HepG2 (cell line): ENCODE measurements at regions not wholly inside any gene's neighbourhood (a gene's known extent, or its start where the extent isn't known, plus 50 kb on each side); places are given as distances from the start of the nearest gene placed in this dataset.

Experiments
- NFE2L1 ChIP-seq: sonication (generic); formaldehyde crosslinking; IDR thresholded peaks from 2 replicates; pipeline ENCODE4 v1.4.0; 2020; ENCODE audit warnings: missing genetic modification reagents, mild to moderate bottlenecking, borderline replicate concordance
- PTBP1 ChIP-seq: fragments of 200-400 bp; formaldehyde crosslinking; IDR thresholded peaks from 2 replicates; pipeline ENCODE4 v1.6.1; 2018; ENCODE audit warnings: low read length, low read depth; ENCODE audit not compliant: poor library complexity, severe bottlenecking
- TBL1XR1 ChIP-seq: fragments of 150-350 bp; IDR thresholded peaks from 2 replicates; pipeline ENCODE4 v1.6.1; 2014; ENCODE audit warnings: borderline replicate concordance, low read length; ENCODE audit not compliant: partially characterized antibody
- ZNF232 ChIP-seq: sonication (generic); formaldehyde crosslinking; IDR thresholded peaks from 2 replicates; pipeline ENCODE4 v1.4.0; 2020; ENCODE audit warnings: missing genetic modification reagents, borderline replicate concordance
- ZNF256 ChIP-seq: sonication (generic); formaldehyde crosslinking; conservative IDR thresholded peaks from 2 replicates; pipeline ENCODE4 v1.4.0; 2020; ENCODE audit warnings: missing genetic modification reagents
- ZNF816 ChIP-seq: sonication (generic); formaldehyde crosslinking; IDR thresholded peaks from 2 replicates; pipeline ENCODE4 v1.8.0; 2022; ENCODE audit warnings: missing genetic modification reagents, mild to moderate bottlenecking, borderline replicate concordance
- TF ChIP-seq, protein P1 (sequence below): IDR thresholded peaks from 2 replicates; pipeline ENCODE4 v1.6.1; 2016; ENCODE audit warnings: missing compliant biosample characterization, missing genetic modification reagents, borderline replicate concordance
- TF ChIP-seq, protein P2 (sequence below): sonication (generic); formaldehyde crosslinking; IDR thresholded peaks from 2 replicates; pipeline ENCODE4 v1.5.0; 2020; ENCODE audit warnings: mild to moderate bottlenecking, missing genetic modification reagents
- TF ChIP-seq, protein P3 (sequence below): sonication (generic); formaldehyde crosslinking; IDR thresholded peaks from 2 replicates; pipeline ENCODE4 v1.4.0; 2020; ENCODE audit warnings: mild to moderate bottlenecking, missing genetic modification reagents
- TF ChIP-seq, protein P4 (sequence below): IDR thresholded peaks from 2 replicates; pipeline ENCODE4 v1.6.1; 2016; ENCODE audit warnings: missing compliant biosample characterization, missing genetic modification reagents, borderline replicate concordance
- TF ChIP-seq, protein P5 (sequence below): sonication (generic); formaldehyde crosslinking; IDR thresholded peaks from 2 replicates; pipeline ENCODE4 v1.4.0; 2020; ENCODE audit warnings: mild to moderate bottlenecking, missing genetic modification reagents, borderline replicate concordance
- TF ChIP-seq, protein P6 (sequence below): sonication (generic); formaldehyde crosslinking; conservative IDR thresholded peaks from 2 replicates; pipeline ENCODE4 v1.4.0; 2020; ENCODE audit warnings: missing genetic modification reagents

DNA sequence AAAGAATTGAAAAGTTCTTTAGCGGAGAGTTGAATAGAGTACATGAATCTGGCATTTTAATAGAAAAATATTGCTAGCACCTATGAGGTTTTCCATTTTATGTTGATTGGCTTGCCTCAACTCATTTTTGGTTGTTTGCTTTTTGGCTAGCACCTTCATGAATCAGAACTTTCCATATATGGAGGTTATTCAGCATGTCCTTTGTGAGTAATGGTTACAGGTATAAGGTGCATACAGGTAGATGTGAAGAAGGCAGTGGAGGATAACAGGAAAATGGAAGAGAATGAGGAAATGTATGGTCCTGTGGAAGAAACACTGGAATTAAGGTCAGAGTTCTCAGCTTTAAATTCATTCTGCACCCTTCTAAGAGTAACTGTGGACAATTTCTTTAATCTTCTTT lies 98.1 kb upstream of the GBE1 start (continued):
- TF ChIP-seq, protein P1, sequence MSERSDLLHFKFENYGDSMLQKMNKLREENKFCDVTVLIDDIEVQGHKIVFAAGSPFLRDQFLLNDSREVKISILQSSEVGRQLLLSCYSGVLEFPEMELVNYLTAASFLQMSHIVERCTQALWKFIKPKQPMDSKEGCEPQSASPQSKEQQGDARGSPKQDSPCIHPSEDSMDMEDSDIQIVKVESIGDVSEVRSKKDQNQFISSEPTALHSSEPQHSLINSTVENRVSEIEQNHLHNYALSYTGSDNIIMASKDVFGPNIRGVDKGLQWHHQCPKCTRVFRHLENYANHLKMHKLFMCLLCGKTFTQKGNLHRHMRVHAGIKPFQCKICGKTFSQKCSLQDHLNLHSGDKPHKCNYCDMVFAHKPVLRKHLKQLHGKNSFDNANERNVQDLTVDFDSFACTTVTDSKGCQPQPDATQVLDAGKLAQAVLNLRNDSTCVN (CRISPR knock-in tag) = no peak
- TF ChIP-seq PTBP1 = no peak
- TF ChIP-seq ZNF256 = no peak
- TF ChIP-seq, protein P2, sequence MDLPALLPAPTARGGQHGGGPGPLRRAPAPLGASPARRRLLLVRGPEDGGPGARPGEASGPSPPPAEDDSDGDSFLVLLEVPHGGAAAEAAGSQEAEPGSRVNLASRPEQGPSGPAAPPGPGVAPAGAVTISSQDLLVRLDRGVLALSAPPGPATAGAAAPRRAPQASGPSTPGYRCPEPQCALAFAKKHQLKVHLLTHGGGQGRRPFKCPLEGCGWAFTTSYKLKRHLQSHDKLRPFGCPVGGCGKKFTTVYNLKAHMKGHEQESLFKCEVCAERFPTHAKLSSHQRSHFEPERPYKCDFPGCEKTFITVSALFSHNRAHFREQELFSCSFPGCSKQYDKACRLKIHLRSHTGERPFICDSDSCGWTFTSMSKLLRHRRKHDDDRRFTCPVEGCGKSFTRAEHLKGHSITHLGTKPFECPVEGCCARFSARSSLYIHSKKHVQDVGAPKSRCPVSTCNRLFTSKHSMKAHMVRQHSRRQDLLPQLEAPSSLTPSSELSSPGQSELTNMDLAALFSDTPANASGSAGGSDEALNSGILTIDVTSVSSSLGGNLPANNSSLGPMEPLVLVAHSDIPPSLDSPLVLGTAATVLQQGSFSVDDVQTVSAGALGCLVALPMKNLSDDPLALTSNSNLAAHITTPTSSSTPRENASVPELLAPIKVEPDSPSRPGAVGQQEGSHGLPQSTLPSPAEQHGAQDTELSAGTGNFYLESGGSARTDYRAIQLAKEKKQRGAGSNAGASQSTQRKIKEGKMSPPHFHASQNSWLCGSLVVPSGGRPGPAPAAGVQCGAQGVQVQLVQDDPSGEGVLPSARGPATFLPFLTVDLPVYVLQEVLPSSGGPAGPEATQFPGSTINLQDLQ = no peak
- no peak for TF ChIP-seq NFE2L1
- TF ChIP-seq, protein P3, sequence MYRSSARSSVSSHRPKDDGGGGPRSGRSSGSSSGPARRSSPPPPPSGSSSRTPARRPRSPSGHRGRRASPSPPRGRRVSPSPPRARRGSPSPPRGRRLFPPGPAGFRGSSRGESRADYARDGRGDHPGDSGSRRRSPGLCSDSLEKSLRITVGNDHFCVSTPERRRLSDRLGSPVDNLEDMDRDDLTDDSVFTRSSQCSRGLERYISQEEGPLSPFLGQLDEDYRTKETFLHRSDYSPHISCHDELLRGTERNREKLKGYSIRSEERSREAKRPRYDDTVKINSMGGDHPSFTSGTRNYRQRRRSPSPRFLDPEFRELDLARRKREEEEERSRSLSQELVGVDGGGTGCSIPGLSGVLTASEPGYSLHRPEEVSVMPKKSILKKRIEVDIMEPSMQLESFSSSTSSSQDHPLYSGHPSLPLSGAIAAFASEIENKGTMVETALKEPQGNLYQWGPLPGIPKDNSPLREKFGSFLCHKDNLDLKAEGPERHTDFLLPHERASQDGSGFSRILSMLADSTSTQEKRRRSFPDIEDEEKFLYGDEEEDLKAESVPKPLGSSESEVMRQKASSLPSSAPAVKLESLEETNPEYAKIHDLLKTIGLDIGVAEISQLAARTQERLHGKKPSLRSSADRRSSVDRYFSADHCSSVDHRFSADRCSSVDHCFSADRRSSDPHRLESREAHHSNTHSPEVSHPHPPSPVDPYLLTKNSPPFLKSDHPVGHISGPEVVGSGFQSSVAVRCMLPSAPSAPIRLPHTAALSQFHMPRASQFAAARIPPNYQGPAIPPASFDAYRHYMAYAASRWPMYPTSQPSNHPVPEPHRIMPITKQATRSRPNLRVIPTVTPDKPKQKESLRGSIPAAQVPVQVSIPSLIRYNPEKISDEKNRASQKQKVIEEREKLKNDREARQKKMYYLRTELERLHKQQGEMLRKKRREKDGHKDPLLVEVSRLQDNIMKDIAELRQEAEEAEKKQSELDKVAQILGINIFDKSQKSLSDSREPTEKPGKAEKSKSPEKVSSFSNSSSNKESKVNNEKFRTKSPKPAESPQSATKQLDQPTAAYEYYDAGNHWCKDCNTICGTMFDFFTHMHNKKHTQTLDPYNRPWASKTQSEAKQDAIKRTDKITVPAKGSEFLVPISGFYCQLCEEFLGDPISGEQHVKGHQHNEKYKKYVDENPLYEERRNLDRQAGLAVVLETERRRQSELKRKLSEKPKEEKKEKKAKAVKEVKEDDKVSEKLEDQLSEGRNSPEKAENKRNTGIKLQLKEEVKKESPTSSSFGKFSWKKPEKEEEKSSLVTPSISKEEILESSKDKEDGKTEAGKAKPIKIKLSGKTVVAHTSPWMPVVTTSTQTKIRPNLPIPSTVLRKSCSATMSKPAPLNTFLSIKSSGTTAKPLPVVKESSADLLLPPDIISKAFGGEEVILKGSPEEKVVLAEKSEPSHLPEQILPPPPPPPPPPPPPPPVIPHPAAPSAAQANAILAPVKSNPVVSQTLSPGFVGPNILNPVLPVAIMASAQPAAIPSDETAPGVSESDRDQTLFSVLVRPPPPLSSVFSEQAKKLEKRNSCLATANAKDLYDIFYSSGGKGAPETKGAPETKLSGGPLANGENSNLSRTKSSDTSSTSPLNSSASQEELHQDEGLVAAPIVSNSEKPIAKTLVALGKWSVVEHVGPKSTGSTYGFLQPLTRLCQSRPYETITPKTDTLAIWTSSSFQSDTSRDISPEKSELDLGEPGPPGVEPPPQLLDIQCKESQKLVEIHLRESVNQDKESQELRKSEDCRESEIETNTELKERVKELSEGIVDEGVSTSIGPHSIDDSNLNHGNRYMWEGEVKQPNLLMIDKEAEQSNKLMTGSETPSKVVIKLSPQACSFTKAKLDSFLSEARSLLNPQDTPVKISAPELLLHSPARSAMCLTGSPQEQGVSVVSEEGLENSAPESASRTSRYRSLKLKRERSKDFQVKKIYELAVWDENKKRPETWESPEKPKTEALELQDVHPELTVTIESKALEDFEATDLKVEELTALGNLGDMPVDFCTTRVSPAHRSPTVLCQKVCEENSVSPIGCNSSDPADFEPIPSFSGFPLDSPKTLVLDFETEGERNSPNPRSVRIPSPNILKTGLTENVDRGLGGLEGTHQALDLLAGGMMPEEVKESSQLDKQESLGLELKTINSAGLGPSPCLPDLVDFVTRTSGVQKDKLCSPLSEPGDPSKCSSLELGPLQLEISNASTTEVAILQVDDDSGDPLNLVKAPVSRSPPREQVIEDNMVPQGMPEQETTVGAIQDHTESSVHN (CRISPR knock-in tag) = no peak
- TF ChIP-seq, protein P4, sequence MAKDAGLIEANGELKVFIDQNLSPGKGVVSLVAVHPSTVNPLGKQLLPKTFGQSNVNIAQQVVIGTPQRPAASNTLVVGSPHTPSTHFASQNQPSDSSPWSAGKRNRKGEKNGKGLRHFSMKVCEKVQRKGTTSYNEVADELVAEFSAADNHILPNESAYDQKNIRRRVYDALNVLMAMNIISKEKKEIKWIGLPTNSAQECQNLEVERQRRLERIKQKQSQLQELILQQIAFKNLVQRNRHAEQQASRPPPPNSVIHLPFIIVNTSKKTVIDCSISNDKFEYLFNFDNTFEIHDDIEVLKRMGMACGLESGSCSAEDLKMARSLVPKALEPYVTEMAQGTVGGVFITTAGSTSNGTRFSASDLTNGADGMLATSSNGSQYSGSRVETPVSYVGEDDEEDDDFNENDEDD (CRISPR knock-in tag) = no peak
- TF ChIP-seq, protein P5, sequence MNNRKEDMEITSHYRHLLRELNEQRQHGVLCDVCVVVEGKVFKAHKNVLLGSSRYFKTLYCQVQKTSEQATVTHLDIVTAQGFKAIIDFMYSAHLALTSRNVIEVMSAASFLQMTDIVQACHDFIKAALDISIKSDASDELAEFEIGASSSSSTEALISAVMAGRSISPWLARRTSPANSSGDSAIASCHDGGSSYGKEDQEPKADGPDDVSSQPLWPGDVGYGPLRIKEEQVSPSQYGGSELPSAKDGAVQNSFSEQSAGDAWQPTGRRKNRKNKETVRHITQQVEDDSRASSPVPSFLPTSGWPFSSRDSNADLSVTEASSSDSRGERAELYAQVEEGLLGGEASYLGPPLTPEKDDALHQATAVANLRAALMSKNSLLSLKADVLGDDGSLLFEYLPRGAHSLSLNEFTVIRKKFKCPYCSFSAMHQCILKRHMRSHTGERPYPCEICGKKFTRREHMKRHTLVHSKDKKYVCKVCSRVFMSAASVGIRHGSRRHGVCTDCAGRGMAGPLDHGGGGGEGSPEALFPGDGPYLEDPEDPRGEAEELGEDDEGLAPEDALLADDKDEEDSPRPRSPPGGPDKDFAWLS (CRISPR knock-in tag) = no peak
- TF ChIP-seq, protein P6, sequence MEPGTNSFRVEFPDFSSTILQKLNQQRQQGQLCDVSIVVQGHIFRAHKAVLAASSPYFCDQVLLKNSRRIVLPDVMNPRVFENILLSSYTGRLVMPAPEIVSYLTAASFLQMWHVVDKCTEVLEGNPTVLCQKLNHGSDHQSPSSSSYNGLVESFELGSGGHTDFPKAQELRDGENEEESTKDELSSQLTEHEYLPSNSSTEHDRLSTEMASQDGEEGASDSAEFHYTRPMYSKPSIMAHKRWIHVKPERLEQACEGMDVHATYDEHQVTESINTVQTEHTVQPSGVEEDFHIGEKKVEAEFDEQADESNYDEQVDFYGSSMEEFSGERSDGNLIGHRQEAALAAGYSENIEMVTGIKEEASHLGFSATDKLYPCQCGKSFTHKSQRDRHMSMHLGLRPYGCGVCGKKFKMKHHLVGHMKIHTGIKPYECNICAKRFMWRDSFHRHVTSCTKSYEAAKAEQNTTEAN (CRISPR knock-in tag) = no peak
- no peak for TF ChIP-seq ZNF232 (CRISPR knock-in tag)
- no peak for TF ChIP-seq TBL1XR1
- TF ChIP-seq ZNF816 (CRISPR knock-in tag) = no peak
